GM18511 (cell line): ENCODE measurements at regions not wholly inside any gene's neighbourhood (a gene's known extent, or its start where the extent isn't known, plus 50 kb on each side); places are given as distances from the start of the nearest gene placed in this dataset.

Source experiments
- ATAC-seq: cut with Tn5 transposase; IDR thresholded peaks from one replicate; pipeline ENCODE4 v1.9.1; 2021; ENCODE audit warnings: mild to moderate bottlenecking, moderate library complexity; ENCODE audit not compliant: unreplicated experiment

GRCh38 chr5:133696782-133697507 lies 84.6 kb upstream of the FSTL4 start:
- no peak for ATAC-seq

- no peak for ATAC-seq
Measured at GRCh38 chr5:133696006-133696584, 83.8 kb upstream of the FSTL4 start.

GRCh38 chr5:133694181-133694831 lies 82.0 kb upstream of the FSTL4 start:
- ATAC-seq = no peak

- no peak for ATAC-seq
Measured at GRCh38 chr5:133691448-133691847, 79.1 kb upstream of the FSTL4 start.

- ATAC-seq = no peak
Measured at GRCh38 chr5:133690746-133691145, 78.4 kb upstream of the FSTL4 start.

GRCh38 chr5:133688391-133688790 lies 76.0 kb upstream of the FSTL4 start:
- no peak for ATAC-seq

- no peak for ATAC-seq
Measured at GRCh38 chr5:133687212-133688061, 75.1 kb upstream of the FSTL4 start.

- ATAC-seq = no peak
Measured at GRCh38 chr5:133686566-133686965, 74.2 kb upstream of the FSTL4 start.

GRCh38 chr5:133685402-133686018 lies 73.2 kb upstream of the FSTL4 start:
- ATAC-seq = no peak

- no peak for ATAC-seq
Measured at GRCh38 chr5:133683646-133684596, 71.6 kb upstream of the FSTL4 start.

GRCh38 chr5:133682451-133682850 lies 70.1 kb upstream of the FSTL4 start:
- ATAC-seq = no peak

- ATAC-seq = no peak
Measured at GRCh38 chr5:133681896-133682295, 69.6 kb upstream of the FSTL4 start.

- ATAC-seq = no peak
Measured at GRCh38 chr5:133680830-133681565, 68.7 kb upstream of the FSTL4 start.

GRCh38 chr5:133679534-133679933 lies 67.2 kb upstream of the FSTL4 start:
- ATAC-seq = no peak

GRCh38 chr5:133675376-133676154 lies 63.2 kb upstream of the FSTL4 start:
- ATAC-seq = no peak

GRCh38 chr5:133670336-133670735 lies 58.0 kb upstream of the FSTL4 start:
- ATAC-seq = no peak

- no peak for ATAC-seq
Measured at GRCh38 chr5:133669472-133669871, 57.1 kb upstream of the FSTL4 start.

- no peak for ATAC-seq
Measured at GRCh38 chr5:133668458-133668857, 56.1 kb upstream of the FSTL4 start.
